ENCODE measurements at regions not wholly inside any gene's neighbourhood (a gene's known extent, or its start where the extent isn't known, plus 50 kb on each side); places are given as distances from the start of the nearest gene placed in this dataset.

- in situ Hi-C loops (cut with HindIII; ENCODE audit: low sequenced_read_pairs) = no loop called here
- DNase-seq (ENCODE audit: low read depth) = no peak
- H3K4me3 ChIP-seq (ENCODE audit: low read depth, low read length) = no peak overlapping the region
- no peak for TF ChIP-seq CTCF (IDR thresholded peaks at IDR 0.05; ENCODE audit: low read depth, low read length, missing control alignments)
These were observed 942.3 kb downstream of the BRD1 start for GRCh38 chr22:48885271-48885918.

GRCh38 chr22:48884786-48885185, 942.9 kb downstream of the BRD1 start:
- DNase-seq (ENCODE audit: low read depth) = no peak
- H3K4me3 ChIP-seq (ENCODE audit: low read depth, low read length) = no peak overlapping the region
- in situ Hi-C loops (cut with HindIII; ENCODE audit: low sequenced_read_pairs) = no loop called here
- no peak for TF ChIP-seq CTCF (IDR thresholded peaks at IDR 0.05; ENCODE audit: low read depth, low read length, missing control alignments)

- DNase-seq (ENCODE audit: low read depth) = no peak
- H3K4me3 ChIP-seq (ENCODE audit: low read depth, low read length) = no peak overlapping the region
- TF ChIP-seq CTCF (IDR thresholded peaks at IDR 0.05; ENCODE audit: low read depth, low read length, missing control alignments) = no peak
- in situ Hi-C loops (cut with HindIII; ENCODE audit: low sequenced_read_pairs) = no loop called here
These were observed 943.3 kb downstream of the BRD1 start for GRCh38 chr22:48884324-48884723.

GRCh38 chr22:48883211-48883960, 944.3 kb downstream of the BRD1 start:
- no peak for DNase-seq (ENCODE audit: low read depth)
- no peak overlapping the region for H3K4me3 ChIP-seq (ENCODE audit: low read depth, low read length)

GRCh38 chr22:48882636-48883200, 945.0 kb downstream of the BRD1 start:
- no peak for TF ChIP-seq CTCF (IDR thresholded peaks at IDR 0.05; ENCODE audit: low read depth, low read length, missing control alignments)
- DNase-seq (ENCODE audit: low read depth) = no peak
- in situ Hi-C loops (cut with HindIII; ENCODE audit: low sequenced_read_pairs) = no loop called here
- no peak overlapping the region for H3K4me3 ChIP-seq (ENCODE audit: low read depth, low read length)

More at GRCh38 chr22:48883211-48883960, 944.3 kb downstream of the BRD1 start:
- in situ Hi-C loops (cut with HindIII; ENCODE audit: low sequenced_read_pairs) = no loop called here
- no peak for TF ChIP-seq CTCF (IDR thresholded peaks at IDR 0.05; ENCODE audit: low read depth, low read length, missing control alignments)

GRCh38 chr22:48881326-48881980, 946.2 kb downstream of the BRD1 start:
- DNase-seq (ENCODE audit: low read depth) = no peak
- H3K4me3 ChIP-seq (ENCODE audit: low read depth, low read length) = no peak overlapping the region
- no peak for TF ChIP-seq CTCF (IDR thresholded peaks at IDR 0.05; ENCODE audit: low read depth, low read length, missing control alignments)
- in situ Hi-C loops (cut with HindIII; ENCODE audit: low sequenced_read_pairs) = no loop called here
